GM12878 (cell line): ENCODE measurements at regions not wholly inside any gene's neighbourhood (a gene's known extent, or its start where the extent isn't known, plus 50 kb on each side); places are given as distances from the start of the nearest gene placed in this dataset.
"Not testable (repeated sequence)": the region's sequence is repeated elsewhere in the genome, so short reads cannot be mapped to it uniquely, and the experiment has no call there.

Experiments
- ATAC-seq: fragments of 200-7000 bp; cut with Tn5 transposase; 3 replicates; pipeline ENCODE4 v1.9.1; 2020; ENCODE audit warnings: mild to moderate bottlenecking, moderate library complexity
- BruUV-seq: library from RNA; stranded (reverse); fragments of 400-500 nt; replicated peaks from 2 replicates; lab custom pipeline; 2021; lab: Mats Ljungman, UMichigan
- CTCF ChIA-PET: fragments of 300-600 bp; sonication (Branson Sonifier 250); formaldehyde crosslinking; extraction: SDS; loops from one replicate; lab custom pipeline; 2021; ENCODE audit warnings: inconsistent platforms; lab: Yijun Ruan, JAX
- POLR2A ChIA-PET: fragments of 350-600 bp; formaldehyde crosslinking; extraction: SDS; loops from one replicate; lab custom pipeline; 2021; ENCODE audit warnings: inconsistent platforms; lab: Charles Lee
- RAD21 ChIA-PET: fragments of 300-600 bp; sonication (Branson Sonifier 250); formaldehyde crosslinking; loops from one replicate; lab custom pipeline; 2023; ENCODE audit warnings: antibody characterized with exemption; ENCODE audit not compliant: unreplicated experiment; lab: Charles Lee
- SMC1A ChIA-PET: fragments of 300-600 bp; sonication (Branson Sonifier 250); formaldehyde crosslinking; loops from one replicate; lab custom pipeline; 2023; ENCODE audit not compliant: unreplicated experiment, uncharacterized antibody; lab: Charles Lee
- DNase-seq: peaks from one replicate; pipeline ENCODE4 v3.0.0-alpha.2; 2011; ENCODE audit warnings: low read depth, low spot score
- FAIRE-seq: peaks from 3 replicates; lab custom pipeline; 2011; peaks lifted over from hg19 to GRCh38; lab: Jason Lieb, UNC
- H2AFZ ChIP-seq: 2 replicates; pipeline ENCODE4 v1.6.0; 2011; ENCODE audit warnings: low read depth, low read length, control low read depth; ENCODE audit not compliant: control insufficient read depth
- H3K27ac ChIP-seq: 2 replicates; pipeline ENCODE4 v1.5.1; 2011; ENCODE audit warnings: control low read depth; ENCODE audit not compliant: control insufficient read depth, insufficient read depth
- H3K27me3 ChIP-seq, 2 experiments: replicated peaks in 1 of 2; 2 replicates each; pipeline versions ENCODE4 v1.6.0 to v1.6.1; 2011; ENCODE audit warnings: low read length in 1 of 2; ENCODE audit not compliant: control insufficient read depth in 2 of 2, insufficient read depth in 2 of 2
- H3K36me3 ChIP-seq, 2 experiments: 2 replicates each; pipeline ENCODE4 v1.5.1; 2011; ENCODE audit warnings: low read length in 1 of 2; ENCODE audit not compliant: control insufficient read depth in 2 of 2, insufficient read depth in 2 of 2
- H3K4me1 ChIP-seq: 2 replicates; pipeline ENCODE4 v1.6.1; 2011; ENCODE audit warnings: mild to moderate bottlenecking, low read length, moderate library complexity, mixed read lengths; ENCODE audit not compliant: control insufficient read depth, insufficient read depth
- H3K4me2 ChIP-seq: 2 replicates; pipeline ENCODE4 v1.6.0; 2011; ENCODE audit warnings: control low read depth; ENCODE audit not compliant: control insufficient read depth, insufficient read depth
- H3K4me3 ChIP-seq: fragments of 200-600 bp; sonication (generic); 2 replicates; pipeline ENCODE4 v1.5.1; 2016
- H3K79me2 ChIP-seq: 2 replicates; pipeline ENCODE4 v1.6.0; 2011; ENCODE audit warnings: low read length; ENCODE audit not compliant: control insufficient read depth, insufficient read depth
- H3K9ac ChIP-seq: 2 replicates; pipeline ENCODE4 v1.8.0; 2011; ENCODE audit warnings: low read length, control low read depth, mixed read lengths; ENCODE audit not compliant: control insufficient read depth, insufficient read depth
- H3K9me3 ChIP-seq: replicated peaks from 3 replicates; pipeline ENCODE4 v1.5.1; 2011; ENCODE audit warnings: mild to moderate bottlenecking, low read length; ENCODE audit not compliant: control insufficient read depth, insufficient read depth
- H4K20me1 ChIP-seq: 2 replicates; pipeline ENCODE4 v1.6.0; 2011; ENCODE audit not compliant: control insufficient read depth, insufficient read depth
- CHD2 ChIP-seq: IDR thresholded peaks from 2 replicates; pipeline ENCODE4 v1.6.1; 2011; ENCODE audit warnings: low read depth, low read length, improper control_type of control experiment, borderline replicate concordance
- PKNOX1 ChIP-seq: fragments of 450-650 bp; IDR thresholded peaks from 2 replicates; pipeline ENCODE4 v1.6.1; 2016; ENCODE audit warnings: mild to moderate bottlenecking
- RB1 ChIP-seq: fragments of 450-650 bp; formaldehyde crosslinking; IDR thresholded peaks from 2 replicates; pipeline ENCODE4 v1.6.1; 2017; ENCODE audit warnings: mild to moderate bottlenecking, borderline replicate concordance
- SMC3 ChIP-seq: IDR thresholded peaks from 2 replicates; pipeline ENCODE4 v1.6.1; 2011; ENCODE audit warnings: low read length, improper control_type of control experiment, borderline replicate concordance
- ZNF24 ChIP-seq: fragments of 450-650 bp; IDR thresholded peaks from 2 replicates; pipeline ENCODE4 v1.6.1; 2017; ENCODE audit warnings: antibody characterized with exemption, mild to moderate bottlenecking
- WGBS: methylation state at CpG from one replicate; pipeline ENCODE4 v1.1.6; 2016; ENCODE audit warnings: low lambda C conversion rate; ENCODE audit not compliant: insufficient replicate concordance, insufficient coverage; ENCODE audit errors: missing lambda C conversion rate; 5-methylcytosine and 5-hydroxymethylcytosine counted together
- in situ Hi-C: fragments of 300-500 bp; cut with MboI; formaldehyde crosslinking; loops from 9 replicates; pipeline ENCODE4 v1.14.3; 2018; ENCODE audit warnings: mixed read lengths
- intact Hi-C: fragments of 100-400 bp; cut with micrococcal nuclease; formaldehyde crosslinking; loops from one replicate; pipeline ENCODE4 v1.14.2; 2022; ENCODE audit not compliant: unreplicated experiment

GRCh38 chr7:17580856-17581255 lies 282.4 kb downstream of the AHR start:
- H3K9ac ChIP-seq, result no peak overlapping the region
- no peak for DNase-seq
- ATAC-seq, result no peak
- in situ Hi-C loops (no loop called here), intact Hi-C loops (no loop called here)
- no peak overlapping the region for H3K4me3 ChIP-seq
- no peaks in the 10 kb centered on the region for H3K36me3 ChIP-seq
- H4K20me1 ChIP-seq, result no peaks in the 10 kb centered on the region
- H2AFZ ChIP-seq, result no peak overlapping the region
- no peak overlapping the region for H3K27ac ChIP-seq
- TF ChIP-seq ZNF24 (no peak), RB1 (no peak), CHD2 (no peak), PKNOX1 (no peak)
- ChIA-PET RAD21 (no interaction called here), POLR2A (no interaction called here), SMC1A (no interaction called here), CTCF (no interaction called here)
- FAIRE-seq, result no peak
- H3K9me3 ChIP-seq, result no peaks in the 10 kb centered on the region
- H3K4me2 ChIP-seq, result no peak overlapping the region
- 0% methylated on average over 1 of the region's 1 CpG for WGBS
- H3K79me2 ChIP-seq, result no peaks in the 10 kb centered on the region
- no TSS peak for BruUV-seq
- no peaks in the 10 kb centered on the region for H3K27me3 ChIP-seq
- H3K4me1 ChIP-seq, result no peaks in the 10 kb centered on the region

GRCh38 chr7:17581301-17581700 lies 282.8 kb downstream of the AHR start:
- ATAC-seq, result no peak
- intact Hi-C loops, result no loop called here
- TF ChIP-seq SMC3, result no peak
- in situ Hi-C loops, result no loop called here
- no peaks in the 10 kb centered on the region for H3K36me3 ChIP-seq
- FAIRE-seq, result no peak
- ChIA-PET CTCF (no interaction called here), SMC1A (no interaction called here), RAD21 (no interaction called here), POLR2A (no interaction called here)
- DNase-seq, result no peak
- no peak overlapping the region for H3K27ac ChIP-seq
- no TSS peak for BruUV-seq
- no peaks in the 10 kb centered on the region for H3K27me3 ChIP-seq
- H2AFZ ChIP-seq, result no peak overlapping the region
- H3K79me2 ChIP-seq, result no peaks in the 10 kb centered on the region
- no peak overlapping the region for H3K4me2 ChIP-seq
- no peak overlapping the region for H3K4me3 ChIP-seq
- 0% methylated on average over 1 of the region's 1 CpG for whole genome bisulfite sequencing
- H3K4me1 ChIP-seq, result no peaks in the 10 kb centered on the region
- H3K9ac ChIP-seq, result no peak overlapping the region
- no peaks in the 10 kb centered on the region for H4K20me1 ChIP-seq
- no peaks in the 10 kb centered on the region for H3K9me3 ChIP-seq

- H3K79me2 ChIP-seq, SMC1A ChIA-PET, POLR2A ChIA-PET, H4K20me1 ChIP-seq, H3K4me2 ChIP-seq, H3K27ac ChIP-seq, FAIRE-seq, ATAC-seq, H3K9ac ChIP-seq, CTCF ChIA-PET, RAD21 ChIA-PET, H2AFZ ChIP-seq, H3K4me1 ChIP-seq, H3K36me3 ChIP-seq, DNase-seq, intact Hi-C loops, H3K9me3 ChIP-seq, H3K4me3 ChIP-seq, in situ Hi-C loops, H3K27me3 ChIP-seq, BruUV-seq: not testable (repeated sequence)
- WGBS, result 68% methylated on average over 2 of the region's 2 CpGs
Measured at GRCh38 chr7:17582696-17583095, 284.2 kb downstream of the AHR start.
